Middle frontal gyrus (tissue), 1 donor: ENCODE measurements at regions not wholly inside any gene's neighbourhood (a gene's known extent, or its start where the extent isn't known, plus 50 kb on each side); places are given as distances from the start of the nearest gene placed in this dataset.

ENCODE experiments used
- DNase-seq: peaks from one replicate; pipeline ENCODE4 v3.0.0-alpha.2; 2015; ENCODE audit warnings: low spot score; ENCODE audit errors: extremely low spot score

DNA sequence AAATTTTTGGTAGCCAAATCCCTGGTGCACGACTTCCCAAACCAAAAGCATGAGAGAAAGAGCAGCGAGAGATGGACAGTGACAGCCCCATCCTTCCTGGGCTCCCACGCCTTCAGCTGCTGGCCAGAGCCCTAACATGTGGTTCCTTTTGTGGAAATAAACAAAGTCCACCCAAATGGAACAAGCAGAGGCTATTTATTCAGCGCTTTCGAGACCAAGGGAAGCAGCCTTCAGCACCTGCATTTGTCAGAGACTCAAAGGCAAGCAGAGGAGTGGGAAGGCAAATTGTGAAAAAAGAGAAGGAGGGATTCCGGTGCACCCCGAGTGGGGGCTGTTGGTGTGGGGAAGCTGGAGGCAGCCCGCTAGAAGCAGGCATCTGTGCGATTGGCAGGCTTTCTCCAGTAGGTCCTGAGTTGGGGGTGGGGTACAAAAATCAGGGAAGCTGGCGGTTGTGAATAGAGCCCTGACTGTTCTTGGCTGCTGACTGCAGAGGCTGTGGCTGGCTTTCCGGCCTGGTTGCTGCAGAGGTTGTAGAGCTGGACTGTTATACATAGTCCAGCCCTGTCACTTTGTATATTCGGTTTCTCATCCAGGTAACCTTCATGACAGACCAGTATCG lies 427.2 kb downstream of the OCA2 start:
- peak; percentile 45 for DNase-seq

DNA sequence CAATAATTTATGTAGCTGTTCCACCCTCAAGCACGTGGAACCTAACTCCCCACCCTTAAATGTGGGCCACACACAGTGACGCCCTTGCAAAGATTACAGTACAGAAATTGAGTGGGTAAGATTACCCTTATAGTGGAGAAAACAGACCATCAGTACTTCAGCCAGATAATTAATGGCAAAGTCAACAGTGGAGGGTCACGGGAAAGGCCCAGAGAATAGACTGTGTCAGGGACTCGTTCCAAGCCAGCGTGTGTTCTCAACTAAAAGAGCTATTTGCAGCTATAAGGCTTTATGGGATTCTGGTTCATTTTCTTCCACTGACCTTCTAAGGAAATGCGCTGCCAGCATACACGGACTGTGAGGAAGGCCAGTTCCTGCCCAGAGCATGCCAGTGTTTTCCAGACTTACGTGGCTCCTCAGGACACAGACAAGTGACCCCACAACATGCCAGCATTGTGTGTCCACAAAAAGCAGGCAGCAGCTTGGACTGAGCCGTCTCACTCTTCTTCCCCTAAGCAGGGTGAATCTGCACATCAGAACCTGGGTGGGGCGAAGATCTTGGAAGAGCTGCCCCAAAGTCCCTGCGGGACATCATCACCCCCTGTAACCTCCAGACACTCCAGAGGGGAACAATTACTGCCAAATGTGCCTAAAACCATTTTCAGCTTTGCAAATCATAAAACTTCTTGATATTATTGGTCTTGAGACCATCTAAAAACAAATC lies 428.5 kb downstream of the OCA2 start:
- no peak for DNase-seq

DNA sequence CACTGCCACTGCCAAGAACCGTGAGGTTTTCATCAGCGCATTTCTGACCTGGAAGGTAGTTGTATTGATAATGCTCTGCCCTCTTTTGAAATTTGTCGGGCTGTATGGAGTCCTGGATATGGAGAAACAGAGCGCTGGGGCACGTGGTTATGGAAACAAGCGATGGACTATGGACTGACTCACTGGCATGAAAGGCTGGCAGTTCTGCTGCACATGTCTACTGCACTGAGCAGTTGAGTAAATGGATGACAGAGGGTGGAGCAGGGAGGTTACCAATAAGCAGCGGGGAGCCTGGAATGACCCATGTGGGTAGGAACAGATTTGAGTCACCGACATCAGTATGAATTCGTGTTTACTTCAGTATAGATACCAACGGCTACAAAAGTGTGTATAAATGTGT lies 429.5 kb downstream of the OCA2 start:
- no peak for DNase-seq

DNA sequence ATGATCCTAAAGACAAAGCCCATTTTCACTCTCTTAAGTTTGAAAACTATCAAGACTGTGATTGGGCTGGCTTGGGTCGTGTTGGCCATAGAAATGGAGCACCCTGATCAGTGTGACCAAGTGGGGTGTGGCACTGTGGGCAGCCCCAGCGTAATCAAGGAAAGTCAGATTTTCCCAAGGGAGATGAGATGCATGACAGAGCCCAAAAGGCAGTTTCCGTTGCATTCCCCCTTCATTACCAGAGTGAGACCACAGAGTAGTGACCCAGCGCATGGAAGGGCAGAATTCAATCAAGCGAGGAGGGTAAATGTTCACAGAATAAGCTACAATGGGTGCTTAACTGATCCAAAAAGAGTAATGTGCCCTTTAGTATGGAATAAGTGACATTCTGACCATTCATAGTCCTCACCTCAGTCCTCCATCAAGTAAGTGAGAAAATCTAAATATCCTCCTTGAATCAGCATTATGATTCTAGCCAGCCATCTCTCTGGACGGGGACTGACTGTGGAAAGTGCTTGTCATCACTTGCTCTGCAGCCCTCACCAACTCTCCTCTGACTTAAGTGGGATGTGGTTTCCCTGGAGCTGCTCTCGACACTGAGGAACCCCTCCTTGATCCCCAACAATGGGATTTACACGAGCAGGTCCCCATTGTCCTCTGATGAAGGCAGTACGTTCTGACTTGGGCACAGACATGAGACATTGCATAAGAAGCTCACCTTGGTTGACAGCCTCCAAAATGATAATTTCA lies 430.5 kb downstream of the OCA2 start:
- DNase-seq, result no peak

DNA sequence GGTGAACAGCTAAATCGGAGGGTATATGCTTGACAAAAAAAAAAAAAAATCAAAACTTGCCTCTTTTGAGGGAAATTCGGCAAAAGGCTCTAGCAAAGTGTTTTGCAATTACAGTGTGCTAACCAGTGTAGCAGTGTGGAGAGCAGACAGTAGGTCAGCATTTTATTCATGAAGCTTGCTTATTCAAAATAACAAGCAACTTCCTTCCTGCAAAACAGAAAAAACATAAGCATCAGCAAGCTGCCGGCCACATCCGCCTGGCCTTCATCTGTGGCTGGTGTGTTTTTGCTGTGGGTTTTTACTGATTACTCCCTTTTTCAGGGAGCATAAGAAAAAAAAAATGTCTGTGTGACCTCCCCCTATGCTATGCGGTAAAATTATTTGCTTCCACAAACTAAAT lies 434.1 kb downstream of the OCA2 start:
- no peak for DNase-seq

DNA sequence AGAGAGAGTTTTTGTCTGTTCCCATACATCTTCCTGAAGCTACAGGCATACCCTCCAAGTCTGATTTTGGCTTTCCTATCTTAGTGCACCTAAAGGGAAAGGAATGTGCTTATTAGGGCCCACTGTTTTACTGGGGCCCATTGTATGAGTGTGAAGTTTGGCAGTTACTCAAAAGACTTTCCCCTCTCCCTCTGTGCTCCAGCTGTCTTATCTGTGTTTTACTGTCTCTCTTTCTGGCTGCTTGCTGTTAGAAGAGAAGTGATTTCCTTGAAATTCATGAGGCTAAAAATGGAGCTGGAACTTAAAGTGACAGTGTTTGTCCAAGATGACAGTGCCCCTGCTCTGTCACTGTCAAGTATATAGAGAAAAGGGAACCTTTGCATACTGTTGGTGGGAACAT lies 436.2 kb downstream of the OCA2 start:
- no peak for DNase-seq

DNA sequence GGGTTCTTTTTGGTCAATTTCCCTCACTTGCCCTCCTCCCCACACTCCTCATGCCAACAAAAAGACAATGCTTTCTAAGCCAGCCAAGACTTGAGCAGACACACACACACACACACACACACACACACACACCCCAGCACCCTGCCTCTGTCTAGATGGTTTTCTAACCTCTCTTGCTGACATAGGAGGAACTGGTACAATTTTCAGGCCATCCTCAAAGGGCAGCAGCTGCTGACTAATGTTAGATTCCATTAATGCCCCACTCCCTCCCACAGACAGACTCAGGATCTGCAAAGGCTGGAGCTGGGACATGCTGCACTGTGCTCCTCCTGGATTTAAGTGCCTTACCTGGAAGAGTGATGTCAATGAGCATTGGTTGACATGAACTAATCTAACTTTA lies 438.4 kb downstream of the OCA2 start:
- DNase-seq, result no peak

- no peak for DNase-seq
Observed at GRCh38 chr15:27656296-27656987, 442.7 kb downstream of the OCA2 start.

DNA sequence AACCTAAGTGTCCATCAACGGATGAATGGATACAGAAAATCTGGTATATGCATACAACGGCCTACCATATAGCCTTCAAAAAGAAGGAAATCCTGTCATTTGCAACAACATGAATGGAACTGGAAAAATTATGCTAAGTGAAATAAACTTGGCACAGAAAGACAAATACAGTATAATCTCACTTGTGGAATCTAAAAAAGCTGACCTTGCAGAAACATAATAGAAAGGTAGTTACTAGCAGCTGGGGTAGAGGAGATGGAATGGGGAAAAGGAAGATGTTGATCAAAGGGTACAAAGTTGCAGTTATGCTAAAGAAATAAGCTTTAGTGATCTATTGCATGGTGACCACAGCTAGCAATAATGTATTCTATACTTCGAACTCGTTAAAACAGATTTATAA lies 444.1 kb downstream of the OCA2 start:
- DNase-seq, result no peak

GRCh38 chr15:27650244-27650643 lies 448.9 kb downstream of the OCA2 start:
- no peak for DNase-seq

DNA sequence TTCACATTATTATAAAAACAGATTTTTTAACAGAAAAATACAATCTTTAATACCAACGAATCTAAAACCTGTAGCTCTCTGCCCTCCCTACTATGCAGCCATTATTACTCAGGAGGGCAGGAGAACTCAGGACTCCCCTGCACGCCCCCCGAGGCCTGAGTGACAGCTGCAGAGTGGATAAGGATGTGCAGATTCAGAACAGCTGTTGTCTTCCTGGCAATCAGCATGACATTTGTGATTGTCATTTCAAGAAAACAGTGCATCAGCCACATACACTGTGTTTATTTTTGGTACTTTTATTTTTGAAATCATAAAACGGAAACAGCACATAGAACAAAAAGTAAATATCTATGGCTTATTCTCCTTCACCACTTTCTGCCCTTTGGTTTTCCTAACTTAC lies 450.8 kb downstream of the OCA2 start:
- no peak for DNase-seq

- DNase-seq, result no peak
Observed at GRCh38 chr15:27646531-27646930, 452.6 kb downstream of the OCA2 start.

GRCh38 chr15:27645672-27646071 lies 453.4 kb downstream of the OCA2 start:
- DNase-seq, result no peak

DNA sequence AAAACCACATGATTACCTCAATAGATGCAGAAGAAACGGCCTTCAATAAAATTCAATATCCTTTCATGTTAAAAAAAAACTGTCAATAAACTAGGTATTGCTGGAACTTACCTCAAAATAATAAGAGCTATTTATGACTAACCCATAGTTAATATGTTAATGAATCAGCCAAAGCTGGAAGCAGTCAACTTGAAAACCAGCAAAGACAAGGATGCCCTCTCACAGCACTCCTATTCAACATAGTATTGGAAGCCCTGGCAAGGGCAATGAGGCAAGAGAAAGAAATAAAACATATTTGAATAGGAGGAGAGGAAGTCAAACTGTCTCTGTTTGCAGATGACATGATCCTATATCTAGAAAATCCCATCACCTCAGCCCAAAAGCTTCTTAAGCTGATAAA lies 456.1 kb downstream of the OCA2 start:
- no peak for DNase-seq

GRCh38 chr15:27639595-27639994 lies 459.5 kb downstream of the OCA2 start:
- DNase-seq, result no peak

GRCh38 chr15:27638958-27639357 lies 460.2 kb downstream of the OCA2 start:
- DNase-seq, result no peak

DNA sequence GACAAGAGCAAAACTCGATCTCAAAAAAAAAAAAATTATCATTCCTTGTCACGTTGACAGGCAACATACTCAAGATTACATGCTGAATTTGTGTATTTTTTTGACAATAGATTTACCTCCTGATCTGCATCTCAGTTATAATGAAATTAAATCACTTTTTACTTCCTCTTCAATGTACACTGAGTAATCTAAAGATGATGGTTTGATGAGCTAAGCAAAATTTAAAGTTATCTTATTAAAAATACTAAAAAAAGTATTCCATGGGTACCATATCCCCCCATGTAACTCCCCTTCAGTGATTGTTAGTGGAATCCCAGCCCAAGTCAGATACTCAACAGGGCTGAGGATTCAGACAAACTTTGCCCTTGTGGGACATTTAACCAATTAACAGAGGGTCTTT lies 463.2 kb downstream of the OCA2 start:
- no peak for DNase-seq

DNA sequence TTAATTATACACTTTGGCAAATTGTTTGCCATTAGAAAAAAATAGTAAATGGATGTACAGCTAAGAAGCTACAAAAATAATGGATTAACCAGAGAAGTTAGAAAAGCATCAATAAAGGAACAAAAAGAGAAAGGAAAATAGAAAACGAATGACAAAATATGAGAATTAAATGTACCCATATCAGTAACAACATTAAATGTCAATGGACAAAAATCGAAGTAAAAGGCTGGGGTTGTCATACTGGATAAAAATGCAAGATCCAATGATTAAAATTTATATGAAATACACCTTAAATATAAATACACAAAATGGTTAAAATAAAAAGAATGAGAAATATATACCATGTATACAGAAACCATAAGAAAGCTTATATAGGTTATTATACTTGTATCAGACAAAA lies 470.6 kb downstream of the OCA2 start:
- DNase-seq, result no peak

DNA sequence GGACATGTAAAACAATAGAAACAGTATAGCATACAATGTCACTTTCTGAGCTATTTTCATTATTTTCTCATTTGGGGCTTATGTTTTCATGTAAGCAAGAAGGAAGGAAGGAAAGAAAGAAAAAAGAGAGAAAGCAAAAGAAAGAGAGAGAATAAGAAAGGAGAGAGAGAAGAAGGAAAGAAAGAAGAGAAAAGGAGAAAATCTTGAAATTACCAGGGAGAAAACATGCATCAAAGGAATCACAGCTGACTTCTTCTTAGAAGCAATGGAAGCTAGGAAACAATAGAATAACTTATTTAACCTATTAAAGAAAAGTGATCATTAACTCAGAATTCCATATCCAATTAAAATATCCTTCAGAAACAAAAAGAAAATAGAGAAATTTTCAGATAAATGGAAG lies 471.5 kb downstream of the OCA2 start:
- DNase-seq, result no peak

- no peak for DNase-seq
Observed at GRCh38 chr15:27623560-27624305, 475.4 kb downstream of the OCA2 start.

DNA sequence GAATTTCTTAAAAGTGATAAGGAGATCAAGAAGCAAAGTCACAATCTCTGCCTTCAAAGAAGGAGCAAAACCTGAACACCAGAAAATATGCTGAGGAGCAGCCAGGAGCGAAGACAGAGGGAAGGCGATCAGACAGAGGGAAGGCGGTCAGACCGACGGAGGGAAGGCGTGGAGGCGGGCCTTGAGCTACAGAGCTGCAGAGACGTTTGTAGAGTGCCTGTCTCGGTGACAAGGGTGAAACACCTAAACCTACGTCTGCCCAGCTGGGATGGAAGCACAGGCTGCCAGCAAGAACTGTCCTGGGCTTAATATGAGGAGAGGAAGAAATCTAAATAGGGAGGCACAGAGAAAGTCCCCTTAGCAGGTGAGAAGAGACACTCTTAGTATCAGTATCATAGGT lies 476.0 kb downstream of the OCA2 start:
- no peak for DNase-seq
